BJ (cell line): ENCODE measurements at regions not wholly inside any gene's neighbourhood (a gene's known extent, or its start where the extent isn't known, plus 50 kb on each side); places are given as distances from the start of the nearest gene placed in this dataset.

Source experiments
- CTCF ChIA-PET: fragments of 350-600 bp; formaldehyde crosslinking; extraction: SDS; loops from one replicate; lab custom pipeline; 2021; ENCODE audit warnings: antibody characterized with exemption, inconsistent platforms; lab: Yijun Ruan, JAX
- POLR2A ChIA-PET: fragments of 300-600 bp; sonication (Branson Sonifier 250); formaldehyde crosslinking; extraction: SDS; loops from one replicate; lab custom pipeline; 2021; ENCODE audit warnings: antibody characterized with exemption; lab: Charles Lee
- DNase-seq: peaks from one replicate; pipeline ENCODE4 v3.0.0-alpha.2; 2011; ENCODE audit warnings: low read depth
- H3K27me3 ChIP-seq: 2 replicates; pipeline ENCODE4 v1.6.0; 2011; ENCODE audit warnings: low read length; ENCODE audit not compliant: control insufficient read depth, insufficient read depth
- H3K36me3 ChIP-seq: 2 replicates; pipeline ENCODE4 v1.5.1; 2011; ENCODE audit warnings: low read length; ENCODE audit not compliant: control insufficient read depth, insufficient read depth
- H3K4me3 ChIP-seq: 2 replicates; pipeline ENCODE4 v1.5.1; 2011; ENCODE audit warnings: low read depth, mild to moderate bottlenecking, control low read depth, low read length
- TF ChIP-seq, protein P1 (sequence below): IDR thresholded peaks from 2 replicates; pipeline ENCODE4 v1.5.1; 2011; ENCODE audit warnings: low read depth, mild to moderate bottlenecking, control low read depth, inconsistent platforms, low read length, moderate library complexity; ENCODE audit not compliant: insufficient read depth

DNA sequence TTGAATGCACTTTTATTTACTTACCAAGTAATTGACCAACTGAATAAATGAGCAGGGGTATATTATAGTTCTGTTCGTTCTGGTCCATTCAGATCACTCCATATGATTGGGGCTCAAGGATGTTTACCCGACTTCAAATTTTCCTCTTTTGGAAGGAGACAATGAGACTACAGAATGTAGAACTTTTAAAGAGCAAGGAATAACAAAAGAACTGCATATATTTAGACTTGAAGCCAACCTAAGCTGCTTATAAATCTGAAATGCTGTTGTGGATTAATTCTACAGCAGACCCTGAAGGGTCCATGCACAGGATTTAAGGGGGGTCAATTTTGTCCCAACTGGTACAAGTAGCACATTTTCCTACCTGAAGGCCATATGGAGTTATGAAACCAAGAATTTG lies 610.8 kb downstream of the RAB28 start:
- no peak for DNase-seq
- ChIA-PET POLR2A (no interaction called here), CTCF (no interaction called here)
- H3K4me3 ChIP-seq: no peak overlapping the region
- H3K27me3 ChIP-seq: no peaks in the 10 kb centered on the region
- TF ChIP-seq, protein P1, sequence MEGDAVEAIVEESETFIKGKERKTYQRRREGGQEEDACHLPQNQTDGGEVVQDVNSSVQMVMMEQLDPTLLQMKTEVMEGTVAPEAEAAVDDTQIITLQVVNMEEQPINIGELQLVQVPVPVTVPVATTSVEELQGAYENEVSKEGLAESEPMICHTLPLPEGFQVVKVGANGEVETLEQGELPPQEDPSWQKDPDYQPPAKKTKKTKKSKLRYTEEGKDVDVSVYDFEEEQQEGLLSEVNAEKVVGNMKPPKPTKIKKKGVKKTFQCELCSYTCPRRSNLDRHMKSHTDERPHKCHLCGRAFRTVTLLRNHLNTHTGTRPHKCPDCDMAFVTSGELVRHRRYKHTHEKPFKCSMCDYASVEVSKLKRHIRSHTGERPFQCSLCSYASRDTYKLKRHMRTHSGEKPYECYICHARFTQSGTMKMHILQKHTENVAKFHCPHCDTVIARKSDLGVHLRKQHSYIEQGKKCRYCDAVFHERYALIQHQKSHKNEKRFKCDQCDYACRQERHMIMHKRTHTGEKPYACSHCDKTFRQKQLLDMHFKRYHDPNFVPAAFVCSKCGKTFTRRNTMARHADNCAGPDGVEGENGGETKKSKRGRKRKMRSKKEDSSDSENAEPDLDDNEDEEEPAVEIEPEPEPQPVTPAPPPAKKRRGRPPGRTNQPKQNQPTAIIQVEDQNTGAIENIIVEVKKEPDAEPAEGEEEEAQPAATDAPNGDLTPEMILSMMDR: no peak
- no peaks in the 10 kb centered on the region for H3K36me3 ChIP-seq

DNA sequence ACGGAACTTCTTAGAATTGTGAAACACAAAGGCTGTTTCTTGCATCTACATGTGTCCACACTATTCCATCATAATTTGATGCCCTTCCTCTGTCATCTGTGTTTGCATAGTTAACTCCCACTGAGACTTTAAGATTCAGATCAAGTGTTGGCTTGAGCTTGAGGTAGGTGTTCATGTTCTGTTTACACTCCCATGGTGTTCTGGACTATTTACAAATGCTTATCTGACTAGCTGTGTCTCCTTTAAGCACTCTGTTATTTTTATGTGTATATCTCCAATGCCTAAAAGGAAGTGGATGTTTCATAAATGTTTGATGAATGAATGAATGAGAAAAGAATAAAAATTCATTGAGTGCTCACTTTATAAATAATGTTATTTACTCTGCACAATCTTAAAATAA lies 622.7 kb downstream of the RAB28 start:
- ChIA-PET CTCF (interaction anchor here (0.7 to 3.2 kb wide), 2 partner anchors 9 to 604 kb away, joined by 3 to 18 read pairs; no protein-coding TSS in a partner anchor), POLR2A (no interaction called here)
- Histone ChIP-seq H3K27me3 (no peaks in the 10 kb centered on the region), H3K4me3 (no peak overlapping the region), H3K36me3 (no peaks in the 10 kb centered on the region)
- TF ChIP-seq, protein P1: no peak
- DNase-seq: no peak

DNA sequence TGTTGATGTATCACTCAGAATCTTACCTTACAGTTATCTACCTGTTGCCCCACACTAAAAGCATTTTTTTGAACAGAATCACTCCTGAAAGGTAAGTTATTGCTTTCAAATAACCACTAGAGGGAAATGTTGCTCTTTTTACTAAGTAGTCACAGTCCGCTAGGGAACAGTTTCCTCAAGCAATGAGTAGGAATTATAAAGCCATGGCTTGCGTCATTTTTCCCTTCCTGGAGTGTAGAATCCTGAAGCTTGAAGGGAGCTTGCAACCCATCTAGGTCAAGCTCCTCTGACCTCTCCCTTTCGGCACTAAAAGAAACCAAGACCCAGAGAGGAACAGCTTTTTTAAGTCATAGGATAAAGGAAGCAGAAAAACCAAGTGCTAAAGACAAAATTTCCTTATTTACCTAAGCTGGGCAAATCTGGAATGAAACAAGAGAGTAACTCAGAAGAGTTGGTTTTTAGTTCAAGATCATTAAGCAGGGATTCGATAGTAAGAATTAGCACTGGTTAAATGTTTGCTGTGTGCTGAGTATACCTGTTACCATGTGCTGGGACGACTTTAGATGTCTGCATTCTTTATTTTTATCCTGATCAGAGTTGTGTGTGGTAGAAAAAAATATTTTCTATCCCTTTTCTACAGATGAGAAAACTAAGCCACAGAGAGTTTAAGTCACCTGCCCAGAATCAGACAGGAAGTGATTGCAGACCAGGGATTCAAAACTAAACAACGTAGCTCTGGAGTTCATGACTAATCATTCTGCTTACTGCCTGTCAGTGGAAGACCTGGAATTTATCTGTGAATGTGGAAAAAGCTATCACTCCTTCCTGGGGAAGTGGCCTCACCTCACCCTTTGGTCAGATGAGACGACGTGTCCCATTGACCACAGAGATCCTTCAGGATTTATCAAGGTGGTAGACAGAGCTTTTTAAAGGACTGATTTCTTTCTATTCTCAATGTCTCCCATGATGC lies 631.5 kb downstream of the RAB28 start:
- DNase-seq: peak; percentile 14
- H3K4me3 ChIP-seq: no peak overlapping the region
- no peaks in the 10 kb centered on the region for H3K36me3 ChIP-seq
- ChIA-PET CTCF (interaction anchor here (0.6 to 3.0 kb wide), 10 partner anchors 9 to 1281 kb away, joined by 3 to 33 read pairs (median 4); partner anchors contain the start of gene NKX3-2), POLR2A (no interaction called here)
- TF ChIP-seq, protein P1: peak; percentile 45
- H3K27me3 ChIP-seq: no peaks in the 10 kb centered on the region

DNA sequence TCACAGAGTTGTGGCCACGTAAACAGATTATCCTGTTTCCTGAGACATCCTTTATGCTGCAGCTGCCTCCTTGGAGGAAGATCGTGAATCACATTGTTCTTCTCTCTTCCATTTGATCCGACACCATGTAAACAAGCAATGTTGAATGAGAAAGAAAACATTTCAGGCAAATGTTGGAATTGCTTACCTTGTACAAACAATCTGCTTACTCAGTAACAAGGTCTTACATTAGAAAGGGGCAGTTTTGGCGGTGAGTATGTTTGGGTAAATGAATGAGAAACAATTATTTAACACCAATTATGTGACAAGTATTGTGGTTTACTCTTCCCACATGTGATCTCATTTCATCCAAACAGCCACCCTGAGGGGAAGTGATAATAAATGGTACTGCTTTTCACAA lies 637.8 kb downstream of the RAB28 start:
- DNase-seq: no peak
- H3K27me3 ChIP-seq: no peaks in the 10 kb centered on the region
- ChIA-PET POLR2A (no interaction called here), CTCF (interaction anchor here (1.0 kb wide), 1 partner anchor 706 kb away, joined by 4 read pairs; no protein-coding TSS in a partner anchor)
- no peaks in the 10 kb centered on the region for H3K36me3 ChIP-seq
- no peak overlapping the region for H3K4me3 ChIP-seq
- TF ChIP-seq, protein P1: no peak

DNA sequence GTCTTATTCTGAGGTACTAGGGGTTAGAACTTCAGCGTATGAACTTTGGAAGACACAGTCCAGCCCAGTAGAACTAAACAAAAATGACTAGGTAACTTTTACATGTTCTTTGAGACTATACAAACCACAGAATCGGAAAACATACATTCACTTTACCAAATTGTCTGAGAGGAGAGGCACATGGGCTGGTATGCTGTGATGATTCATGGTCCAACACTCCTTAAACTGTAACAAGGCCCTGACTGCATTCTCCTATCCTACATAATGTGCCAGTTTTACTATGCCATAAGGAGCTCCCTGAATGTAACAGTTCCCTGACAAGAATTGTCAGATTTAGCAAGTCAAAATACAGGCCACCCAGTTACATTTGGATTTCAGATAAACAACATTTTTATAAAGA lies 640.0 kb downstream of the RAB28 start:
- TF ChIP-seq, protein P1: no peak
- ChIA-PET CTCF (interaction anchor here (0.8 kb wide), 1 partner anchor 477 kb away, joined by 3 read pairs; no protein-coding TSS in a partner anchor), POLR2A (no interaction called here)
- no peaks in the 10 kb centered on the region for H3K27me3 ChIP-seq
- no peaks in the 10 kb centered on the region for H3K36me3 ChIP-seq
- DNase-seq: no peak
- no peak overlapping the region for H3K4me3 ChIP-seq
